T-helper 2 cell treated with Interferon-gamma antibody and Interleukin-4, amounts not matched to agents 5 μg/mL and 100 μg/mL, for 36 hours (primary cell): ENCODE measurements at regions not wholly inside any gene's neighbourhood (a gene's known extent, or its start where the extent isn't known, plus 50 kb on each side); places are given as distances from the start of the nearest gene placed in this dataset.

Experiments used
- DNase-seq: peaks from one replicate; pipeline ENCODE4 v3.0.0; 2021; ENCODE audit warnings: low spot score
- H3K27ac Mint-ChIP-seq: one replicate; pipeline ENCODE4 v1.8.0; 2021; ENCODE audit warnings: mild to moderate bottlenecking, mixed read lengths
- H3K27me3 Mint-ChIP-seq: one replicate; pipeline ENCODE4 v1.8.0; 2021; ENCODE audit warnings: low read depth, mixed read lengths
- H3K36me3 Mint-ChIP-seq: one replicate; pipeline ENCODE4 v1.8.0; 2021; ENCODE audit warnings: low read depth, mixed read lengths
- H3K4me1 Mint-ChIP-seq: one replicate; pipeline ENCODE4 v1.8.0; 2021; ENCODE audit warnings: low read depth, mixed read lengths
- H3K4me3 Mint-ChIP-seq: one replicate; pipeline ENCODE4 v1.8.0; 2022; ENCODE audit warnings: mild to moderate bottlenecking, moderate library complexity, mixed read lengths
- H3K9me3 Mint-ChIP-seq: one replicate; pipeline ENCODE4 v1.8.0; 2021; ENCODE audit warnings: mixed read lengths

DNA sequence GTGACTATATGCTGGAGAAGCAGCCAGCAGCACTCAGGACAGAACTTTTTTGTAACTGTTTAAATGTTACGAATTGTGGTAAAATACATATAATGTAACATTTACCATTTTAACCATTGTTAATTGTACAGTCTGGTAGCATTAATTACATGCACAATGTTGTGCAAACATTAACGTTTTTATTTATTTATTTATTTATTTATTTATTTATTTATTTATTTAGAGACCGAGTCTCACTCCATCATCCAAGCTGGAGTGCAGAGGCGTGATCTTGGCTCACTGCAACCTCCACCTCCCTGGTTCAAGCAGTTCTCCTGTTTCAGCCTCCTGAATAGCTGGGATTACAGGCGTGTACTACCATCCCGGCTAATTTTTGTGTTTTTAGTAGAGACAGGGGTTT is 88.7 kb upstream of the TEX51 start:
- Mint-ChIP-seq H3K36me3 (no peaks in the 10 kb centered on the region), H3K4me3 (no peak overlapping the region), H3K27me3 (no peaks in the 10 kb centered on the region), H3K9me3 (no peaks in the 10 kb centered on the region), H3K27ac (no peak overlapping the region), H3K4me1 (no peaks in the 10 kb centered on the region)
- no peak for DNase-seq

GRCh38 chr2:126811101-126811500 is 87.6 kb upstream of the TEX51 start:
- no peak overlapping the region for H3K27ac Mint-ChIP-seq
- no peak overlapping the region for H3K4me3 Mint-ChIP-seq
- no peaks in the 10 kb centered on the region for H3K4me1 Mint-ChIP-seq
- no peaks in the 10 kb centered on the region for H3K9me3 Mint-ChIP-seq
- H3K36me3 Mint-ChIP-seq, result no peaks in the 10 kb centered on the region
- DNase-seq, result no peak
- peaks cover 3% of the 10 kb centered on the region for H3K27me3 Mint-ChIP-seq

DNA sequence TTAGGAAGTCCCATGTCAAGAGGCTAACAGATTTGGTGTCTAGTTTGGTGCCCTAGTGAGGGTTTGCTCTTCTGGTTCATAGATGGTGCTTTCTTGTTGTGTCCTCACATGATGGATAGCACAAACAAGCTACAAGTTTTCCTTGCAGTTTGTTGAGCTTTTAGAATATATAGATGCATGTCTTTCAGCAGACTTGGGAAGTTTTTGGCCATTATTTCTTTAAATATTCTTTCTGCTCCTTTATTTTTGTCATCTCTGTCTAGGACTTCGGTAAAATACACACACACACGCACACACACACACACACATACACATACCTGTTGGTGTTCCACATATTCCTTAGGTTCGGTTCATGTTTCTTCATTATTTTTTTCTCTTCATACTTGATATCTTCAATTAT is 81.5 kb upstream of the TEX51 start:
- H3K4me1 Mint-ChIP-seq, result no peaks in the 10 kb centered on the region
- H3K4me3 Mint-ChIP-seq, result no peak overlapping the region
- peaks cover 18% of the 10 kb centered on the region for H3K27me3 Mint-ChIP-seq
- no peaks in the 10 kb centered on the region for H3K36me3 Mint-ChIP-seq
- peaks cover 4% of the 10 kb centered on the region for H3K9me3 Mint-ChIP-seq
- no peak for DNase-seq
- H3K27ac Mint-ChIP-seq, result no peak overlapping the region

DNA sequence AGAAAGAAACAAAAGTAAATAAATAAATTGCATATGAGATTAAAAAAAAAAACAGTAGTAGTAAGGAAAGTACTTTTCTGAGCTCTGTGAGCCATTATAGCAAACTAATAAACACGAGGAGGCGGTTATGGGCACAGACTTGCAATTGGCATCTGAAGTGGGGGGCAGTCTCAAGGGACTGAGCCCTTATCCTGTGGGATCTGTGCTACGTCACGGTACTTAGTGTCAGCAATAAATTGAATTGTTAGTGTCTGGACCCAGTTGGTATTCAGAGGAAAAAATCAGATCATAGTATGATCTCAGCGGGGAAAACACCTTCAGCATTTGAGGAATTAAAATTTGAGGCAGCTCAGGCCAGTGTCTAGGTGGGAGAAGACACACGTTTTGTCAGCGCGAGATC is 76.6 kb upstream of the TEX51 start:
- DNase-seq, result no peak
- H3K36me3 Mint-ChIP-seq, result no peaks in the 10 kb centered on the region
- no peak overlapping the region for H3K4me3 Mint-ChIP-seq
- H3K27me3 Mint-ChIP-seq, result peaks cover 11% of the 10 kb centered on the region
- H3K4me1 Mint-ChIP-seq, result no peaks in the 10 kb centered on the region
- peaks cover 4% of the 10 kb centered on the region for H3K9me3 Mint-ChIP-seq
- H3K27ac Mint-ChIP-seq, result no peak overlapping the region

DNA sequence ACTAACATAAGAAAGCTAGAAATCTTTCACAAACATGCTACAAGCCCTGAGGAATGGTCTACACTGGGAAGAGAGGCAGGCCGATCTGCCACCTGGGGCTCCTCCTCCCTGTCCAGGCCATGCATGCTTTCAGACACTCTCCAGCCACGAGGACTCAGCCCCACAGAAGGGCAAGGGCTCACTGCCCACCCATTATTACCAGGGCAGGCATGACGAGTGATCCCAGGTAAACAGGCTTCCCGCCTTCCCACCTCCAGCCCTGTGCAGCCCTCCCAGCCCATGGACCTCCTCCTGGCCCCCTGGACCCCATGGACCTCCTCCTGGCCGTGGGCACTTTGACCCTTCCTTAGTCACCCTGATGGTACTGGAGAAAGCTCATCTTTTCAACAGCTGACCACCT is 75.8 kb upstream of the TEX51 start:
- peaks cover 3% of the 10 kb centered on the region for H3K27me3 Mint-ChIP-seq
- no peak overlapping the region for H3K27ac Mint-ChIP-seq
- H3K9me3 Mint-ChIP-seq, result no peaks in the 10 kb centered on the region
- no peak overlapping the region for H3K4me3 Mint-ChIP-seq
- H3K36me3 Mint-ChIP-seq, result no peaks in the 10 kb centered on the region
- H3K4me1 Mint-ChIP-seq, result no peaks in the 10 kb centered on the region
- no peak for DNase-seq

GRCh38 chr2:126823951-126824350 is 74.7 kb upstream of the TEX51 start:
- no peaks in the 10 kb centered on the region for H3K36me3 Mint-ChIP-seq
- H3K27ac Mint-ChIP-seq, result no peak overlapping the region
- no peak overlapping the region for H3K4me3 Mint-ChIP-seq
- no peak for DNase-seq
- H3K4me1 Mint-ChIP-seq, result no peaks in the 10 kb centered on the region
- peaks cover 3% of the 10 kb centered on the region for H3K27me3 Mint-ChIP-seq
- no peaks in the 10 kb centered on the region for H3K9me3 Mint-ChIP-seq

DNA sequence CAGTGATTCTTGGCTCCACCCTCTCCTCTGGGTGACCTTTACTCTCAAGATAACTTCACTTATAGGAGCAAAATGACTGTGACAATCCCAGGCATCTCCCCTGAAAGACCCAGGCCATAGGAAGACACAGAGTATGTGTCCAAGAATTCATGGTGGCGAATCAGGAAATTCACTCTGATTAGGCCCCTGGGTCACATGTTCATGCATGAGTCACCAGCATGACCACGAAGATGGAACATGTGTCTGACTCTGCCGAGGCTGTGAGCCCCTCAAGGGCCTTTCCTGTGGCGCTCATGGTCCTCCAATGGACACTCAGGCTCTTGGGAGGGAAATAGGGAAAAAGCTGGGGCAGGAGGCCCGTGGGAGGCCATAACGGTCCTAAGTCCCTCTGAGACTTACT is 74.0 kb upstream of the TEX51 start:
- H3K4me1 Mint-ChIP-seq, result no peaks in the 10 kb centered on the region
- no peak overlapping the region for H3K4me3 Mint-ChIP-seq
- H3K36me3 Mint-ChIP-seq, result no peaks in the 10 kb centered on the region
- no peaks in the 10 kb centered on the region for H3K9me3 Mint-ChIP-seq
- peaks cover 3% of the 10 kb centered on the region for H3K27me3 Mint-ChIP-seq
- DNase-seq, result no peak
- no peak overlapping the region for H3K27ac Mint-ChIP-seq

DNA sequence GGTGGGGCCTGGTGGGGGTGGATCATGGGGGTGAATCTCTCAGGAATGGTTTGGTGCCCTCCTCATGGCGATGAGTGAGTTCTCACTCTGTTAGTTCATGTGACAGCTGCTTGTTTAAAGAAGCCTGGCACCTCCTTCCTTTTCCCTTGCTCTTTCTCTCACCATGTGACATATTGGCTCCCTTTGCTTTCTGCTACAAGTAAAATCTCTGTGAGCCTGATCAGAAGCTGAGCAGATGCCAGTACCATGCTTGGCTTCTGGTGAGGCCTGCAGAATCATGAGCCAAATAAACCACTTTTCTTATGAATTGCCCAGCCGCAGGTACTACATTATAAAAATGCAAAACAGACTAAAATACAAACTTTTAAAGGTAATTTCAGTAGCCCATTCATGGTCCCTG is 73.4 kb upstream of the TEX51 start:
- peaks cover 3% of the 10 kb centered on the region for H3K27me3 Mint-ChIP-seq
- H3K36me3 Mint-ChIP-seq, result no peaks in the 10 kb centered on the region
- H3K4me3 Mint-ChIP-seq, result no peak overlapping the region
- H3K27ac Mint-ChIP-seq, result no peak overlapping the region
- DNase-seq, result no peak
- H3K9me3 Mint-ChIP-seq, result no peaks in the 10 kb centered on the region
- no peaks in the 10 kb centered on the region for H3K4me1 Mint-ChIP-seq

DNA sequence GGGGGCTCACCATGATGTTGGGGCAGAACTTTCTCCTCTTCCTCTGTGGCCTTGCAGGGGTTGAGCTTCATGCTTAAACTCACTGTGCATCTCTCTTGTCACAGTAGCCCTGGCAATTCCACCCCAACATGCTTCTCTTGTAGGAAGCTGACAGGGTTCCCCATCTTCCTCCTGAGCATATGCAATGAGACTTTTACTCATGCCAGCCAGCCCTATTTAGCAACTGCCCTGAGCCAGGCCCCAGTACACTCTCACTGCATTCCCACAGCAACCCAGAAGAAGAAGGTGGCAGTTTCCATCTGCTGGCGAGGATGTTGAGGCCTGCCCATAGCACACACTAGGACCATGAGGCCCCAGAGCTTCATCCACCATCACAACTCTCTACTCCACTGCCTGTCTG is 72.2 kb upstream of the TEX51 start:
- no peak overlapping the region for H3K27ac Mint-ChIP-seq
- no peak overlapping the region for H3K4me3 Mint-ChIP-seq
- DNase-seq, result no peak
- H3K36me3 Mint-ChIP-seq, result no peaks in the 10 kb centered on the region
- H3K4me1 Mint-ChIP-seq, result no peaks in the 10 kb centered on the region
- no peaks in the 10 kb centered on the region for H3K27me3 Mint-ChIP-seq
- H3K9me3 Mint-ChIP-seq, result no peaks in the 10 kb centered on the region

GRCh38 chr2:126827371-126827770 is 71.3 kb upstream of the TEX51 start:
- Mint-ChIP-seq H3K27ac (no peak overlapping the region), H3K4me1 (no peaks in the 10 kb centered on the region), H3K4me3 (no peak overlapping the region), H3K36me3 (no peaks in the 10 kb centered on the region), H3K27me3 (no peaks in the 10 kb centered on the region), H3K9me3 (no peaks in the 10 kb centered on the region)
- no peak for DNase-seq

GRCh38 chr2:126828051-126828450 is 70.6 kb upstream of the TEX51 start:
- H3K27me3 Mint-ChIP-seq, result no peaks in the 10 kb centered on the region
- H3K27ac Mint-ChIP-seq, result no peak overlapping the region
- no peak overlapping the region for H3K4me3 Mint-ChIP-seq
- H3K9me3 Mint-ChIP-seq, result no peaks in the 10 kb centered on the region
- no peaks in the 10 kb centered on the region for H3K36me3 Mint-ChIP-seq
- no peak for DNase-seq
- no peaks in the 10 kb centered on the region for H3K4me1 Mint-ChIP-seq

DNA sequence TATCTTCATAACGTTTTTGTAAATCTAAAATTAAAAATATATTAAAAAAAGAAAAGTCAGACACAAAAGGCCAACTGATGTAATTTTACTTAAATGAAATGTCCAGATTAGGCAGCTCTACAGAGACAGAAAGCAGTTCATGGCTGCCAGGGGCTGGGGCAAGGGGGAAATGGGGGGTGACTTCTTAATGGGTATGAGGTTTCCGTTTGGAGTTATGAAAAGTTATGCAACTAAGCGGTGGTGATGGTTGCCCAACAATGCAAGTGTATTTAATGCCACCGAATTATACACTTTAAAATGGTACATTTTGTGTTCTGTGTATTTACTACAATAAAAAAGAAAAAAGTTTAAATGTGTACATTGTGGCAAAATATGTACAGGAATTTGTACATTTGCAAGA is 70.2 kb upstream of the TEX51 start:
- Mint-ChIP-seq H3K4me3 (no peak overlapping the region), H3K36me3 (no peaks in the 10 kb centered on the region), H3K27ac (no peak overlapping the region), H3K27me3 (no peaks in the 10 kb centered on the region), H3K9me3 (no peaks in the 10 kb centered on the region), H3K4me1 (no peaks in the 10 kb centered on the region)
- no peak for DNase-seq

DNA sequence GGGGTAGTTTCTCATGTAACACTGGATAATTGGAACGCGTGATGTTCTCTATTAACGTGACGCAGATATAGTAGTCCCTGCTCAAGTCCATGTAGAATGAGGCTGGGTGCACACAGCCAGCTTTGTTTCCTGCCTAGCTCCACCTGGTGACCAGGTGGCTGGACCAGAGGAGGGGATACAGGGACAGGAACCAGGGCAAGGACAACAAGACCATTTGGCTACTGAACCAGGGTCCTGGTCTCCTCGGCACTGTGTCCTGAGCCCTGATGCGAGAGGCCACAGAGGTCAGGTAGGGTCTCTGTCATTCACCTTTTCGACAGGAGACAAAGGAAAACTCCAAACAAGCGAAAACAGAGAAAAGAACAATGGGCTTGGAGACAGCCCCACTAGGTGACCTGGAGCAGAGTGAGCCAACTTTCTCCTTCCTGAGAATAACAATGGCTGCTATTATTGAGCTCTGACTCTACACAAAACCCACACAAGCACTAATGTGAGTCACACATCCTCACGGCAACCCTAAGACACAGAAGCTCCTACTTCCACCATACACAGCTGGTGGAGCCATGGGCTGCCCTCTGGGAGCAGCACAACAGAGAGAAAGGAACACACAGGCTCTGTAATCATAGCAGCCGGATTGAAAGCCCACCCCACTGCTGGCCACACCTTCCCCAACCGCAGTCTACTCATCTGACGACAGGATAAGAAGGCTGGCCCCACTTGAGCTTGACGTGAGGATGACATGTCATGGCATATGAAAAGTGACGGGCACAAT is 67.3 kb upstream of the TEX51 start:
- no peaks in the 10 kb centered on the region for H3K36me3 Mint-ChIP-seq

DNA sequence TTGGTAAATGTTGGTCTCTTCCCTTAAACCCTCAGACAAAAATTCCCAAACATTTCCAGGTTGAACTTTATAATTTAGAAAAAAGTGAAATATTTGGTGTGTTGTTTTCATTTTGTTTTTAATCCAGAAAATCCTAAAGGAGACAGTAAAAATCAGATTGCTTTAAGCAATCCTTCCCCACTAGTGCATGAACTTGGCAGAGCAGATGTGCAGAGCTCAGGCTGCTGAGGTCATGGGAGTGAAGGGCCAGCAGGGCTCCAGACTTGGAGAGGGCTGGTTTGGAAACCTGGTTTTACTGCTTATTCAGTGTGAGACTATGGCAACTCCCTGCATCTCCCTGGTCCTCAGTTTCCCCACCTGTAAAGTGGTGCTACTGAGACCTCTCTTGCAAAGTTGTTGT is 66.7 kb upstream of the TEX51 start:
- no peaks in the 10 kb centered on the region for H3K27me3 Mint-ChIP-seq
- H3K36me3 Mint-ChIP-seq, result no peaks in the 10 kb centered on the region
- no peaks in the 10 kb centered on the region for H3K4me1 Mint-ChIP-seq
- H3K27ac Mint-ChIP-seq, result no peak overlapping the region
- H3K4me3 Mint-ChIP-seq, result no peak overlapping the region
- H3K9me3 Mint-ChIP-seq, result no peaks in the 10 kb centered on the region
- DNase-seq, result no peak

More for the DNA sequence above, 67.3 kb upstream of the TEX51 start:
- DNase-seq, result no peak
- Mint-ChIP-seq H3K27me3 (no peaks in the 10 kb centered on the region), H3K4me3 (no peak overlapping the region), H3K9me3 (no peaks in the 10 kb centered on the region), H3K4me1 (no peaks in the 10 kb centered on the region), H3K27ac (no peak overlapping the region)

DNA sequence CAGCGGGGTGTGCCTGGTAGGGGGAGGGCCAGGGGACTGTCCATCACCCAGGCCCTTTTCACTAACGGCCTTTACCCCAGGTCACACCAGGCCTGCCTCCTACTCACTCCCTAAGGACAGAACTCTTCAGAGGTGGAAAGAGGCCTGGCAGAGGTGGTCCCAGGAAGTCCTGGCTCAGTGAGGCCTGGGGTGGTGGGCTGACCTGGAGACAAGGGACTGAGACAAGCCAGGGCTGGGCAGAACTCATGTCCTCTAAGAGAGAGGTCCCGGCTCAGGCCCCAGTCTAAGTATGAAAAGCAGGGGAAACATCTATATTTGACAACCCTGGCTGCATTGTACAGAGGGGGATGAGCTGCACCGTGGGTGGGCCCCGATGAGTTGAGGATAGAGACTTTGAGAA is 65.9 kb upstream of the TEX51 start:
- no peak overlapping the region for H3K4me3 Mint-ChIP-seq
- H3K4me1 Mint-ChIP-seq, result no peaks in the 10 kb centered on the region
- no peaks in the 10 kb centered on the region for H3K27me3 Mint-ChIP-seq
- no peaks in the 10 kb centered on the region for H3K9me3 Mint-ChIP-seq
- no peaks in the 10 kb centered on the region for H3K36me3 Mint-ChIP-seq
- no peak overlapping the region for H3K27ac Mint-ChIP-seq
- no peak for DNase-seq
